Stimulated activated CD4-positive, alpha-beta T cell treated with anti-CD3 and anti-CD28 coated beads, Interleukin-4, amount 100 ng/mL, for 1 hour (primary cell): ENCODE measurements at regions not wholly inside any gene's neighbourhood (a gene's known extent, or its start where the extent isn't known, plus 50 kb on each side); places are given as distances from the start of the nearest gene placed in this dataset.
A peak's percentile ranks its signal among the peaks of the same experiment; 100 is the strongest.

ENCODE experiments used
- DNase-seq: peaks from one replicate; pipeline ENCODE4 v3.0.0-alpha.2; 2020

- DNase-seq: peak; percentile 59
These were observed 132.6 kb downstream of the MRPL36 start for GRCh38 chr5:1666812-1667588.

GRCh38 chr5:1666221-1666620, 133.4 kb downstream of the MRPL36 start:
- DNase-seq: no peak

GRCh38 chr5:1665803-1666202, 133.8 kb downstream of the MRPL36 start:
- DNase-seq: no peak

DNA sequence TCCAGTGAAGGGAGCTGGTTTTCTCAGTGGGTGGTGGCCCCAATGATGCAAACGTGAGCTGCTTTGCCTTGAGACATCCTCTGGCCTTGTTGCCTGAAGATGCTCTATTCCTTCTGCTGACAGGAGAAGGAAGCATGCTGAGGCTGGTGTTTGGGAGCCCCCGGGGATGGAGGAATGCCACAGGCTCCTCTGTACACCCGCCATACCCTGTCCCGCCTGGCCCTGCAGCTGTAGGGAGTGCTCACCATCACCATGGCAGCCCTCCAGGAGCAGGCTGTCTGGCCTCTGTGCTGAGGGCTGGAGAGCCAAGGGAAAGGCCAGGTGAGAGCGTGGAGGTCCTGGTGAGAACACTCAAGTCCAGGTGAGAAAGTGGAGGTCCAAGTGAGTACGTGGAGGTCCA, 134.4 kb downstream of the MRPL36 start:
- no peak for DNase-seq

DNA sequence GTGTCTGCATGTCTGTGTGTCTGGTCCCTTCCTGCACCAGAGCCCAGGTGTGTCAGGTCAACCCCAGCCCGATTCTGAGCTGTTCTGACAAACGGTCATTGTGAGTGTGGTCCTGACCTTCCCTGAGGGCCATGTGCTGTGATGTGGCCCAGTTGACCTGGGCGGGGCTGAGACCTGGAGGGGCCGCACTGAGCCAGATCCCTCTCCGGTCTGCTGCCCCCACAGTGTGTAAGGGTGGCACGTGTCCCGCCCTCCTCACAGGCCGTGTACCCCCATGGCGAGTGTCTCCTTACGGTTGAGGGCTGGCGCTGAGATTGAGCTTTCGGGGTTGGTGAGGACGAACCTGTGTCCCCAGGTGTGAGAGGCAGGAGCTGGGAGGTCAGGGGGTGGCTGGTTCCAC, 136.5 kb downstream of the MRPL36 start:
- no peak for DNase-seq

GRCh38 chr5:1662559-1663085, 137.0 kb downstream of the MRPL36 start:
- DNase-seq: no peak

DNA sequence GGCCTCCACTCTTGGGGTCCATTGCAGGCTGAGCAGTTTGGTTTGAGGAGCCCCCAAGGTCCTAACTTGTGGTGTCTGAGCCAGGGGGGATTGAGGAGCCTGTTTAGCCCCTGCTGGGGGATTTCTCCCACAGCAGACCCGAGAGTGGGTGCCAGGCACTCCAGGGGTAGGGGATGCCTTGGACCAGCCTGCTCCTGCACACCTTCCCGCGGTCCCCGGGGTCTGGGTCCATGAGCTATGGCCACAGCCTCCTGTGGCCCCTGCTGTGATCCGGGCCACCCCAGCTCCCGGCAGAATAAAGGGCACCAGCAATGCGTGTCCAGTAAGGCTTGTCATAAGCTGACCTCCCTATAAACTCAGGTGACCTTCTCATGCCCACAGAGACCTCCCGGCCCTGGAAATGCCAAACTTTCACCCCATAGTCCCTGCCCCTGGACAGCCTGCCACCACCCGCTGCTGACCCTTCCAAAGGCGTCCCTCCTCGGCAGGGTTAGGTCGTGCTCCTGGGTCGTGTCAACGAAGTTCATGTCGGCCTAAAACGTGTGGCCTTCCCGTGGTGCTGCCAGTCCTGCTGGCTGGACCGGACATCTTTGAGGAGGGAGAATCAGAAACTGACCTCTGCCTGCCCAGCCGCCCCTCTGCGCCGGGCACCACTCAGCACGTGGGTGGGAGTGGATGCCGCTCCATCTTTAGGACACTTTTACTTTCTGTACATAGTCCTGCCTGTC, 137.6 kb downstream of the MRPL36 start:
- no peak for DNase-seq

- DNase-seq: no peak
These were observed 137.6 kb upstream of the LPCAT1 start for GRCh38 chr5:1661311-1661710.

DNA sequence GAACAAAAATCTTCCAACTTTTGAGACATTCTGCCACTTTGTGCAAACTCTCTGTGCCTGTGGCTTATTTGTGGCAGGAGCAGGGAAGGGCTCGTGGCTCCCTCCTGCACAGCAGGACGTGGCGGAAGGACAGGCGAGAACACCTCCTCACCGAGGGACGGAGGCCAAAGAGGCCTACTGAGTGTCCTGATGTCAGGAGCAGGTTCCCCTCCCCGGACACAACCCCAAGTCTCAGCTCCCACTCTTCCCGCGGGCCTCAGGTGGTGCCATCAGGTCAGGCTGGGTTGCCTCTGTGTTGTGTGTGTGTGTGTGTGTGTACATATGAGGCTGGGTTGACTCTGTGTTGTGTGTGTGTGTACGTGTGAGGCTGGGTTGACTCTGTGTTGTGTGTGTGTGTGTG, 136.8 kb upstream of the LPCAT1 start:
- DNase-seq: no peak

DNA sequence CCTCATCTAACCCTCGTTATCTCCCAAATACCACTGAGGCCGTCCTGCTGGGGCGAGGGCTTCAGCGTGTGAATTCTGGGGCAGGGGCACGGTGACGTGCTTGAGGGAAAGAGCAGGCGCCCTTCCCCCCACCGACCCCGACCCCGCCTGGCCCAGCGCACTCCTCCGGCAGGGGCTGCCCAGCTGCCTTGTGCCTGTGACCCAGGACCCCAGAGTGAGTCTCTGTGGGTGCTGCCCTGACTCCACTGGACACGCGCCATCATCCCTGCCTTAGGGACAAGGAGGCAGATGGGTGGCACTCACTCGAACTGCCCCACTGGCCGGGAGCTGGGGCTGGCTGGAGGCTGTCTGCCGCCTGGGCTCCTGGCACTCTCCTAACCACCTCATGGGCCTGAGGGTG, 136.2 kb upstream of the LPCAT1 start:
- DNase-seq: no peak

DNA sequence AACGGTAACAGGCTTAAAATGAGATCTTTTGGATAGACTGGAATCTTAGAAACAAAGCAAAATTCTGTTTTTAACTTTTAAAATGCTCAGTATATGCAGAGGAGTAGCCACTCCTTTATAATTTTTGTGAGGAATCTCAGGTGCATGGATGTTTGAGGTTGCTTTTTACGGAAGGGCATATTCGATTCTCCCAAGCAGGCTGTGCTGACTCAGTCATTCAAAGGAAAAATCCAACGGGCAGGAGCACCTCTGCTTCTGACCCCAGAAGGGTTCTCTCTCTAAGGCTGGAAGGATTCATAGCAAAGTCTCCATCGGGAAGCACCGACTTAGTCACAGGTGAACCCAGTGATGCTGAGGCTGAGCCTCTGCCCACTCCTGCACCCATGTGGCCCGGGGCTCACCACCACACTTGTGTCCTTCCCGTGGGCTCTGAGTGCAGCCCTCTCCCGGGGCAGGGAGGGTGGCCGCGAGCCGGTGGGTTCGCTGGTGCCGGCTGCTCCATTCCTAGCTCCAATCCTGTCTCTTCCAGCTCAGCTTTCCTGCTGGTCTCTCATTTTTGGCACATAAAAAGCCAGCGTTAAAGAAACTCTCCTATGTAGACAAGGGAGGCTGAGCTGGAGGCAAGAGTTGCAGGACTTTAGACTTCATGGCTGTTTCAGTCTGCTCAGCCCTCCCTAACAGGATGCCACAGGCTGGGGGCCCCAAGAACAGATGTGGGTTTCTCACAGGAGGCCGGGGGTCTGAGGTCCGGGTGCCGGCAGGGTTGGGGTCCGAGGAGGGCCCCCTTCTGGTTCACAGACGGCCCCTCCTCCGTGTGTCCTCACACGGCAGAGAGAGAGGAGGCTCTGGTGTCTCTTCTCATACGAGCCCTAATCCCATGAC, 135.6 kb upstream of the LPCAT1 start:
- no peak for DNase-seq

DNA sequence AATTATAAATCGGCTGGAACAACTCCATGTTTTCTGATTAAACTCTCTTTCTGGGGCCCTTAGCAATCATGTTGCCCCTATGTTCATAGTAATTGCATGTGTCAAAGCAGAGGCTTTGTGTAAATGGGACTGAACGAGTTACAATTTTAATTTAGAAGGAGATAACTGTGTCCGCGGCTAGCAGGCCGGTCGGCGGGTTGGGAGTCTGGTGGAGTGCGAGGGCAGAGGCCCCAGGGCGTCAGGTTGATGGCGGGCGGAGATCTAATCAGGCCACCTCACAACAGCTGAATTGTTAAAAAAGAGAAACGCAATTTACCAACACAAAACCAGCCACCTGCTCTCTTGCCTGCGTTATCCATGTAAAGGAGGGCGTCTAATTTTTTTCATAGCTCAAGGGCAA, 134.9 kb upstream of the LPCAT1 start:
- DNase-seq: no peak

- DNase-seq: no peak
These were observed 133.5 kb upstream of the LPCAT1 start for GRCh38 chr5:1657161-1657741.

DNA sequence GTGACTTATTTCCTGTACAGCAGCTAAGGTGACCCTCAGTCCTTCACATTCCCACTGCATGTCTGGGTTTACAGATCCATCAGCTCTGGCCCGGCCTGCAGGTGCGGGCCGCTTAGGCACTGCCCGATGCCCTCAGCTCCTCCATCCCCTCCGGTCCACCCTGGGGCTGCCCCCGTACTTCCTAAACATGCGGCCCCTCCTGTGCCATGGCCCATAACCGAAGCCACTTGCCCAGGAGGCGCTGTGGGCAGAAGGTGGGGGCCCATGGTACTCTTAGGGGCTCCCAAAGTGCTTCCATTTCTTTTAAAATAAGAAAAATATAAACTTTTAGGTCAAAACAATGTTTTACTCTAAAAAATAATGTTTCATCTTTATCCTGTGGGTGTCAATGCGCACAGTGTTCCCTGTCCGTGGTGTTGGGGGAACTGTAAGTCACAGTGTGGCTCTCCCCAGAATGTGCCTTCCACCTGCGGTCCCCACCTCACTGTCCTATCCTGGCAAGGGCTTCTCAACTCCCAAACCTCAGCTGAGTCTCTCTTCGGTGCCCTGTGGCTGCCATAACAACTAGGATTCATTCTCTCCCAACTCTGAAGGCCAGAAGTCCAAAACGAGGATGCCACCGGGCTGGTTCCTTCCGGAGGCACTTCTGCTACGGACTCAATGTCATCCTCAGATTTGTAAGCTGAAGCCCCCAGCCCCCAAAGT, 132.7 kb upstream of the LPCAT1 start:
- no peak for DNase-seq

DNA sequence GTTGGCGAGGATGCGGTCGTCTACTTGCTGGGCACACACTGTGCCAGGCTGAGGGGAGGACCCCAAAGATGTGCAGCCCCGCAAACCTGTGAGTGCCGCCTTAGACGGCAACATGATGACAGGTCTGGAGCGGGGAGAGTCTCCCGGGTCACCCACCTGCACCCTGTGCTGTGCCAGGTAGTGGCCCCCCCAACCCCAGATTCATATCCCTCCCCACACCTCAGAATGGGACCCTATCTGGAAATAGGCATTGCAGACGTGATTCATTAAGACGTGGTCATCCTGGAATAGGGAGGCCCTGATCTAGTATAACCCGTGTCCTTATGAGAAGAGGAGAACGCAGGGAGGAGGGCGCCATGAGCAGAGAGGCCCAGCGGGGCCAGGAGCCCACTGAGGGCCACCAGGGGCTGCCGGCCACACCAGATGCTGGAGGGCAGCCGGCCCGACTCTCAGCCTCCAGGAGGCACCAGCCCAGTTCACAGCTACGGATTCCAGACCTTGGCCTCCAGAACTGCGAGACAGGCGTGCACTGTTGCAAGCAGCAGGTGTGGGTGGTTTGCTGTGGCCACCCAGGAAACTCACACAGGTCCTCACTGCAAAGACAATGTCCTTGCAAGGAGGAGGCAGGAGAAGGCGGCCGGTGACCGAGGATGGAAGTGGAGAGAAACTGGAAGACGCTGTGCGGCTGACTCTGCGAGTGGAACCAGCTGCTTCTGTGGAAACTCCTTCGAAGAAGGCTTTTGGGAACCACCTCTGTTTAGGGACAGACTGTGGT, 131.9 kb upstream of the LPCAT1 start:
- no peak for DNase-seq

GRCh38 chr5:1654786-1655495, 131.2 kb upstream of the LPCAT1 start:
- no peak for DNase-seq

GRCh38 chr5:1653698-1654651, 130.2 kb upstream of the LPCAT1 start:
- peak; percentile 48 for DNase-seq

DNA sequence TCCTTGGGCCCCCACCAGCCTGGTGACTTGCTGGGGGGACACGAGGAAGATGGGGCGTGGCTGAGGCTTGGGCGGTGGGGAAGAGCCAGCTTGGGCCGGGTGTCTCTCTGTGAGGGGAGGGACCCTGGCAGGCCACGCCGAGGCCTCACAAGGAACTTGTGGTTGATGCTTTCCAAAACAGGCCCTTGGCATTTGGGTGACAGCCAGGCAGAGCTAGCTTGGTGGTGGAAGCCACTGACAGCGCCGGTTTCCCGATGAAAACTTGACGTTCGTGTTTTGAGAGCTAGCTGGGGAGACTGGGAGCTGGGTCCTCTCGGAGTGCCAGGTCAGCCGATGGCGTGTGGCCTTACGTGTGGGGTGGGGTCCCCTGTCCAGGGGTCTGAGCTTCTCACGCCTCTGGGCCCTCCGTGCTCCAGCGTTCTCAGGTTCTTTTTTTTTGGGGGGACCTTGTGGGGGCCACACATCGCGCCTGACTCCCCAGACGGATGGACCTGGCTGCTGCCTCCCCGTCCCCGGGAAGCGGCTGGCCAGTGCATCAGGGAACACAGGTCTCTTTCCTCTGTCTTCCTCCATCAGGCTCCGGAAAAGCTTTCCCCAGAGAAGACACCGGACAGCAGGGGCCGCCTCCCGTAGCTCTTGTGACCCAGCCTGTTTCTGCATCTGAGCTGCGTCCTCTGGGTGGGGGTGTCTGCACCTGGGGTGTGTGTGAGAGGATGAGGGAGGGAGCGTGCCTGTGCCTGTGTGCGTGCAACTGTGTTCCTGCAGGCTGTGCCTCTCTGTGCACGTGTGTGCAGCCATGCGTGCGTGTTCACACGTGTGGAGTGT, 129.3 kb upstream of the LPCAT1 start:
- no peak for DNase-seq
